ENCODE measurements at regions not wholly inside any gene's neighbourhood (a gene's known extent, or its start where the extent isn't known, plus 50 kb on each side); places are given as distances from the start of the nearest gene placed in this dataset.

GRCh38 chrX:8018934-8019333 lies 91.7 kb upstream of the PNPLA4 start:
- TF ChIP-seq CTCF (IDR thresholded peaks at IDR 0.05): no peak
- TF ChIP-seq POLR2AphosphoS5 (IDR thresholded peaks at IDR 0.05): no peak
- no peak for TF ChIP-seq POLR2A (IDR thresholded peaks at IDR 0.05)

All from breast epithelium (tissue), 3 donors.